Omental fat pad (tissue), 3 donors: ENCODE measurements at regions not wholly inside any gene's neighbourhood (a gene's known extent, or its start where the extent isn't known, plus 50 kb on each side); places are given as distances from the start of the nearest gene placed in this dataset.
"Not testable (repeated sequence)": the region's sequence is repeated elsewhere in the genome, so short reads cannot be mapped to it uniquely, and the experiment has no call there.

Experiments
- ATAC-seq: fragments of 150-250 bp; one replicate; pipeline ENCODE4 v1.9.1; 2016; ENCODE audit warnings: mild to moderate bottlenecking, moderate library complexity; ENCODE audit not compliant: low FRiP score
- DNase-seq: peaks from one replicate; pipeline ENCODE4 v3.0.0-alpha.2; 2019; ENCODE audit warnings: low spot score
- CTCF ChIP-seq, 3 donors: fragments of 450-650 bp; IDR thresholded peaks; one replicate each; pipeline ENCODE4 v1.5.1; 2016 to 2017; ENCODE audit warnings: antibody characterized with exemption in 3 of 3, mild to moderate bottlenecking in 3 of 3, moderate library complexity in 2 of 3

DNA sequence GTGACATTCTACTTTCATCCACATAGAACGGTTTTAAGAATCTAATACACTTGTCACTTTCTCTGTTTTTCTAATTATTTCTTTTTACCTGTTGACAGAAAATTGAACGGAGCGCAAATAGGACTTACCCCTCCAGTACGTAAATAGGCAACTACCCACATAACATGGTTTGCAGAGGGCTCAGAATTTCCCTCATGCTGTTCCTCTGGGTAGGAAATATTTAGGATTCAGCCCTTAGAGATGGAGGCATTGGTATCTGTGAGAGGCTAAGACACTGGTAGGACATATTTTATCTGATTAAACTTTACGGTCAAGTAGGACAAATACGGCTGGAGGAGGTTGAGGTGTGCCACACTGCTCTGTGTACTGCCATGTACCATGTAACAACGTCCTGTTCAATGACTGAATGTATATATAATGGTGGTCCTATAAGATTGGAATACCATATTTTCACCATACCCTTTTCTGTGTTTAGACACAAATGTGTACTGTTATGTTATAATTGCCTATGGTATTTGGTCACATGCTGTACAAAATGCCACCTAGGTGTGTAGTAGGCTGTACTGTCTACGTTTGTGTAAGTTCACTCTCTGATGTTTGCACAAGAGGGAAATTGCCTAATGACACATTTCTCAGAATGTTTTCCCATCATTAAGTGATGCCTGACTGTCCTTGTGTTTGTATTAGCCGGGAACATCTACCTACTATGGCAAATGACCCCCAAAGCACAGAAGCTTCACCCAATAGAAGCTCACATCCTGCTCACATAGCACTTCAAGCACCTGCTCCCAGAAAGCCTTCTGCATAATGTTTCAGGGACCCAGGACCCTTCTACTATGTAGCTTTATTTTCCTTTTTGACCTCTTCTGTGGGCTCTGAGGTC, 429.4 kb upstream of the AKR1E2 start:
- TF ChIP-seq CTCF (IDR thresholded peaks at IDR 0.05): no peak
- DNase-seq: no peak
- no peak for ATAC-seq

GRCh38 chr10:4395731-4396130, 430.3 kb upstream of the AKR1E2 start:
- DNase-seq (no peak), ATAC-seq (no peak)
- TF ChIP-seq CTCF (IDR thresholded peaks at IDR 0.05): no peak

DNA sequence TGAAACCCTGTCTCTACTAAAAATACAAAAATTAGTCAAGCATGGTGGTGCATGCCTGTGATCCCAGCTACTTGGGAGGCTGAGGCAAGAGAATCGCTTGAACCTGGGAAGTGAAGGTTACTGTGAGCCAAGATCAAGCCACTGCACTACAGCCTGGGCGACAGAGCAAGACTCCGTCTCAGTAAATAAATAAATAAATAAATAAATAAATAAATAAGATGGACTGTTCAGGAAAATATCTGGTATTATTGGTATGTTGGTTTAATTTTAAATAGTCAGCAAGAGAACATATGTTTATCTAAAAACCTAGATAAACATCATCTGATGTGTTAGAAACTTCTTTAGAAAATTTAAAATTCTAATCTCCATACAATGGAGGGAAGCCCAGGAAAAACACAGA, 431.6 kb upstream of the AKR1E2 start:
- not testable (repeated sequence) for DNase-seq, ATAC-seq

DNA sequence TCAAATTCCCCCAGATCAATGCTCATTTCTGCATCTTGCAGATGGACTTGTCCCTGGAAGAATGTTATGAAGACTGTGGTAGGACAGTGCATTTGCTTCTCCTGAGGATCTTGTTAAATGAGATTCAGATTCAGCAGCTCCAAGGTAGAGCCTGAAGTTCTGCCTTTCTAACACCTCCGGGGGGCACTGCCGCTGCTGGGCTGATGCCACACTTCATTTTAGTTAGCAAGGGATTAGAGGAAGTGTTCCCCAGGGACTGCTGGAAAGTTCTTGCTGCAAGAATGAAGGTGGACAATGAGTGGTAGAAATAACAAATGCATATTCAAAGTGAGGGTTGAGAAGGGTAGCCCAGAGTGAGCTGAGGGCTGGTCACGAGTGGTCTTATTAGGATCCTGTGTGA, 434.3 kb upstream of the AKR1E2 start:
- no peak for TF ChIP-seq CTCF (IDR thresholded peaks at IDR 0.05)
- DNase-seq (no peak), ATAC-seq (no peak)

- no peak for TF ChIP-seq CTCF (IDR thresholded peaks at IDR 0.05)
- no peak for DNase-seq
- ATAC-seq: no peak
Observed at GRCh38 chr10:4390219-4390618, 435.8 kb upstream of the AKR1E2 start.

DNA sequence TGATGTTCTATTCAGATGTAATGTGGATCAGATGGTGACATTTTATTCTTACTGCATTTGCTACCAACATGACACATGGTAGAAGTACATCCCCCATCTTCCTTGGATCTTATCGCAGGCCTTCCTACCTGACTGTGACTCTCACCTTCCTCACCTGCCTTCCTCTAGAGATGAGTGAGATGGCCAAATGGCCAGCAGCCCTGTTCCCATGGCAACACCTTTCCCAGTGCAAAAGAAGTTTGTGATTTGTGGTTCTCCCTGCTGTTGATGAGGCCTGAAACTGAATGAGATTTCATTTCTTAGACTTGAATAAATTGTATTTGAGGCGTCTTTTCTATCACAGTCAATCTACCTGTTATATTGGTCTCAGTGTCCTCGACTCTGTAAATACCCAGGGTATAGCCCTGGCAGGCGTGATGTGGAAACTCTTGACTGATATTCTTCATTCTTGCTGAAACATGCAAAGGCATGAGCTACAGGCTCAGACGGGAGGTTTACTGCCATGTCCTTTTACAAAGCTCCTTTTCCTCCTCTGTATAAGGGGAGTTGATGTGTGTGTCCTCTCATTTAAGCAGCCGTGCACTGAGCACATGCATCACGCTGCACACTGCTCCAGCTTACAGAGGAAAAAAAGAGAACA, 440.7 kb upstream of the AKR1E2 start:
- DNase-seq: no peak
- no peak for TF ChIP-seq CTCF (IDR thresholded peaks at IDR 0.05)
- ATAC-seq: no peak

DNA sequence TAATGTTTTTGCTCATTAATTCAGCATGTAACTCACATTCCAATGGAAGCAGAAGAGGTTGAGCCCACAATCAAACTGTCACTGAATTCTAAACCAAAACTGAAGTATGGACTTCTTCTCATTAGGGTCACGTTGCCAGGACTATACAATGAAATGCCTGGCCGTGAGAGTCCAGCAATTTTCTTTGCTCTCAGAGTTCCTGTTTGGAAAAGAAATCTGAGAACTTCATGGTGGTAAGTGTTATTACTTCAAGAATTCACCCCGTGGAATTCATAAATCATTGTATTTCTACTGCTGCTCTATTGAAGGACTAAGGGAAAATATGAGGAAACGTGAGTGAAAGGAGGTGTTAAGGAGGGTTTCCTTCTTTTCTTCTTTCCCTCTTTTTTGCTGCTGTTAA, 441.8 kb upstream of the AKR1E2 start:
- DNase-seq (no peak), ATAC-seq (no peak)
- no peak for TF ChIP-seq CTCF (IDR thresholded peaks at IDR 0.05)
